GM21619 (cell line): ENCODE measurements at regions not wholly inside any gene's neighbourhood (a gene's known extent, or its start where the extent isn't known, plus 50 kb on each side); places are given as distances from the start of the nearest gene placed in this dataset.
"Not testable (repeated sequence)": the region's sequence is repeated elsewhere in the genome, so short reads cannot be mapped to it uniquely, and the experiment has no call there.

ENCODE experiments used
- ATAC-seq: cut with Tn5 transposase; IDR thresholded peaks from one replicate; pipeline ENCODE4 v1.9.1; 2021; ENCODE audit not compliant: unreplicated experiment

DNA sequence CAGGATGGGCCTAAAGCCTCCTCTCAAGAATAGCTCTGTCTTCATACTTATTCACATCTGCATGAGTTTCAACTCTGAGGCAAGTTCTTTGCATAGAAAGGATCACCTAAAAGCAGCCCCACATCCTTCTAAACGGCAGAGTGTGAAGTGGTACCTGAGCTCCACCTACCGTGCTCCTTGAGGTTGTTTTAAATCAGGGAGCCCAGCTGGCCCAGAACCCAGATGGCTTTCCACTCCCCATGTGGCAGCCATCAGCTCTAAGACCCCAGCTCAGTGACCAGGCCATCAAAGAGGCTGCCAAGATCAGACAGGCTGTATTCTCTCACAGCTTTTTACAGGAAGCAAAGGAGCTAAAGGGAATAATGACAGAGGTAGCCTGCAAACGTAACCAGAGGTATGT lies 299.3 kb downstream of the RASEF start:
- no peak for ATAC-seq

DNA sequence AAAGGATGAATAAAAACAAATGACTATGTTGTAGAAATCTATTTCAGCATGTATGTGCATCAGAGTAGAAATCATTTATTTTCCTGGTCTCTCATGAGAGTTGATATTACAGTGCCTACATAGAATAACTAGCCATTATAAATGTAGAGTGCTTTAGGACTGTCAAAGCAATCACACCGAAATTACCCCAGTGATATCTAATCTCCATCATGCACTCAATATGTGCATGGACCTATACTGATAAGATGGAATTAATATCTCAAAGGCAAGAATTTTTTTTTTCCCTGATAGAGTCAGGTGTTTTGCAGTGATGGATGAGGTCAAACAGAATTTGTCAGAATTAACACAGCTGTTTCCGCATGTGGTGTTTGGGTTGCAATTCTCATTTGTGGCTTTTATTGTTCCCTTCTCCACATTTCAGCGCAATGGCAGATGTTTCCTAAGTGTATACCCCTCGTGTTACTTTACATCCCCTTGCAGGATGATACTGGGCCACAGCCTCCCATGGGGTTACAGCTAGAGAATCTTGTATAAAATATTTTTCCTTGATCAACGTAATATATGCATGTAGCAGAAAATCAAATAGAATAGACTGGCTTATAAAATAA lies 298.8 kb downstream of the RASEF start:
- ATAC-seq = no peak

DNA sequence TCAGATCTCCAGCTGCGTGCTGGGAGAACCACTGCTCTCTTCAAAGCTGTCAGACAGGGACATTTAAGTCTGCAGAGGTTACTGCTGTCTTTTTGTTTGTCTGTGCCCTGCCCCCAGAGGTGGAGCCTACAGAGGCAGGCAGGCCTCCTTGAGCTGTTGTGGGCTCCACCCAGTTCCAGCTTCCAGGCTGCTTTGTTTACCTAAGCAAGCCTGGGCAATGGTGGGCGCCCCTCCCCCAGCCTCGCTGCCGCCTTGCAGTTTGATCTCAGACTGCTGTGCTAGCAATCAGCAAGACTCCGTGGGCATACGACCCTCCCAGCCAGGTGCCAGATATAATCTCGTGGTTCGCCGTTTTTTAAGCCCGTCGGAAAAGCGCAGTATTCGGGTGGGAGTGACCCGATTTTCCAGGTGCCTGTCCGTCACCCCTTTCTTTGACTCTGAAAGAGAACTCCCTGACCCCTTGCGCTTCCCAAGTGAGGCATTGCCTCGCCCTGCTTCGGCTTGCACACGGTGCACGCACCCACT lies 288.2 kb downstream of the RASEF start:
- not testable (repeated sequence) for ATAC-seq

DNA sequence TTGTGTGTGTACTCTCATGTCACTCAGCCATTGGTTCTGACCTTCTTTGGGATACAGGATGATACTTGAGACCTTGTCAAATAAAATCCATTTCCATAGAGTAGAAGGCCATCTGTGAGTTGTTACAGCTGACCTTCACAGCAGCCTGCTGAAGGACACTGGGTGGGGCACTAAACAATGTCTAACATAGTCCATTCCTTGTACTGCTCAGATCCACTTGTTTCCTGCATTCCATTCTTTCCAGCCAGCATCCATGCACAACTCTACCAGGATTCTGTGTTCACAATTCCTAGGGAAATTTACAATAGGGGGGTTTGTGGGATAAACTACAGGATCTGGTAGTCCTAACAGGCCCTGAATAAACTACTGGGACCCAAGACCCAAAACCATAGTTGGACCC lies 286.4 kb downstream of the RASEF start:
- no peak for ATAC-seq

DNA sequence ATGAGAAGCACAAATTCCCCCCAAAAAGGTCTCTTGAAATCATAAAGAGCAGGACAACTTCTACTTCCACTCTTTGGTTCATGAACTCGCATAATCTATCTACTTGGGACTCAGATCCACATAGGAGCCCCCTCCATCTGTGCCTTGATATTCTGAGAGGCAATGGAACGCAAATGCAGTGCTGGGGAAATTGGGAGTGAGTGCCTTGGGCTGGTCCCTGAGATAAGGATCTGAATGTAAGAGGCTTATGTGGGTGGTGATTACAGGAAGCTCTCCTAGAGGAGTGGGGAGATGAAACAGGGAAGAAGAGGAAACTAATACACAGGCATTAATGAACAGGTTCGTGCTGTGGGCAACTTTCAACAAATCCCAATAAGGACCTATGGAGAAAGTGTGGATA lies 285.6 kb downstream of the RASEF start:
- no peak for ATAC-seq

DNA sequence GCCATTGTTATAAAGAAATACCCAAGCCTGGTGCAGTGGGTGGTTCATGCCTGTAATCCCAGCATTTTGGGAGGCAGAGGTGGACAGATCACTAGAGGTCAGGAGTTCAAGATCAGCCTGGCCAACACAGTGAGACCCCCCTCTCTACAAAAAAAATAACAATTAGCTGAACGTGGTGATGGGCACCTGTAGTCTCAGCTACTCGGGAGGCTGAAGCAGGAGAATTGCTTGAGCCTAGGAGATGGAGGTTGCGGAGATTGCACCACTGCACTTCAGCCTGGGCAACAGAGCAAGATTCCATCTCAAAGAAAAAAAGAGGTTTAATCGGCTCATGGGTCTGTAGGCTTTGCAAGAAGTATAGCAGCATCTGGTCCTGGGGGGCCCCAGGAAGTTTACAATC lies 284.0 kb downstream of the RASEF start:
- ATAC-seq = not testable (repeated sequence)

DNA sequence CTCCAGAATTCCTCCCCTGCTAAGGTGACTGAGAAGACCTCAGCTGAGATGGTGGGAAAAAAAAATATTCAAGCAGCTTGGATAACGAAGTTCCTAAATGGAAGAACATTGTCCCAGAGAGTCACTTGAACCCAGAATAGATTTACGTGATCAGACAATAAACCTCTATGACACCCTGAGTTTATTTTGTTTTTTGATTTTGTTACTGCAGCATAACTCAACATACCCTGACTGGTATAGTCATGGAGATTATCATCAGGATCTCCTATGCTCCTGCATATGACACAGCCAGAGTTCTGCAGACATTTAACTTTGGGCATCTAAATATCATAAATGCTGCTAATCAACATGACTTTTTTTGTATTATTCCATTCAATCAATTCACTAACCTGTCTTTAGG lies 282.9 kb downstream of the RASEF start:
- no peak for ATAC-seq

DNA sequence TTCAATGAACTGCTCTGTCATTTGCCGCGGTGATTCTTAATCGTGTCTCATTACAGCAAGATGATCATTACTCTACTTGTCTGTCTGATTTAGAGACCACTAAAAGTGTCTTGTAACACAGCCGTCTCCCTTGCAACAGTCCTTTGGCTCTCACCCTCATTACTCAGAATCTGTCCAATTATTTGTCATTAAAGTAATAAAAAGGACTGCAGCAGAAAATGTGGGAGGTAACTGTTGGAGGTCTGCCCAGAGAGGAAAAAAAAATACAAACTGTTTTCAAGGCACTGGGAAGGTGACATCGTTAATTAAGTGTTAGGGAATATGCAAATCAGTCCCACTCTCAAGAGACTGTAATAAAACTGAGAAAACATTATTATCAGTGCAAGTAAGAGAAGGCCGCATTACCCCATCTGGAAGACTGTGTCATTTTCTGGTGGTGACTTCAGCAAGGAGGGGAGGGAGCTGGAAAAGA lies 281.0 kb downstream of the RASEF start:
- ATAC-seq = no peak

DNA sequence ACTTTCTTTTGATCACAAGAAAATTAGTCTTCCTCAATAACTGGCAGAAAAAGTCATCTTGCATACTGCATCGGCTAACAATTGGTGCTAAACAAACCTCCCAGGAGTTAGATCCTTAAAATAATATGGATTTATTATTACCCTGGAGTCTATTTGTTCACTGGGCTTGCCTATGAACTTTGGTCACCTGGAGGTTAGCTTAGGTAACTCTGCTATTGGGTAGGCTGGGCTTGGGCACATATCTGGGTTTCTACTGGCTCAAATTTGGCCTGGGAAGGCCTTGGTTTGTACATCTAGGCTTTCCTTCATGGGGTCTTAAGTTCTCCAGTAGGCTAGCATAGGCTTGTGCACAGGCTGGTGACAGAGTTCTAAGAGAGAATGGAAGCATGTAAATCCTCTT lies 279.9 kb downstream of the RASEF start:
- no peak for ATAC-seq

DNA sequence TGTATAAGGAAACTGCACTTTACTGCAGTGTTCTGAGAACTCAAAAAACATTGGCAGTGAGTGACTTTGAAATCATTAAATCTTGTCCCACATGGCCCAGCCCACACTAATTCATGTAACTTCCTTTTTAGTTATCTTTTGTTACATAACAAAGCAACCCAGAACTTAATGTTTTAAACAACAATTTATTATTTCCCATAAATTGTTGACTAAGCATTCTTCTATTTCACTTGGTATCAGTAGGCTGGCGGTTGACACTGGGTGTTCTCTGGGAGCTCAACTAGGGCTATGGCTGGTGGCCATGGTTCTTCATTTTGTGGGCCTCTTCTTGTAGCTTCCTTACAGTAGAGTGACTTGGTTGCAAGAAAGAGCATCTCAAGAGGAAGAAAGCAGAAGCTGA lies 278.4 kb downstream of the RASEF start:
- no peak for ATAC-seq

DNA sequence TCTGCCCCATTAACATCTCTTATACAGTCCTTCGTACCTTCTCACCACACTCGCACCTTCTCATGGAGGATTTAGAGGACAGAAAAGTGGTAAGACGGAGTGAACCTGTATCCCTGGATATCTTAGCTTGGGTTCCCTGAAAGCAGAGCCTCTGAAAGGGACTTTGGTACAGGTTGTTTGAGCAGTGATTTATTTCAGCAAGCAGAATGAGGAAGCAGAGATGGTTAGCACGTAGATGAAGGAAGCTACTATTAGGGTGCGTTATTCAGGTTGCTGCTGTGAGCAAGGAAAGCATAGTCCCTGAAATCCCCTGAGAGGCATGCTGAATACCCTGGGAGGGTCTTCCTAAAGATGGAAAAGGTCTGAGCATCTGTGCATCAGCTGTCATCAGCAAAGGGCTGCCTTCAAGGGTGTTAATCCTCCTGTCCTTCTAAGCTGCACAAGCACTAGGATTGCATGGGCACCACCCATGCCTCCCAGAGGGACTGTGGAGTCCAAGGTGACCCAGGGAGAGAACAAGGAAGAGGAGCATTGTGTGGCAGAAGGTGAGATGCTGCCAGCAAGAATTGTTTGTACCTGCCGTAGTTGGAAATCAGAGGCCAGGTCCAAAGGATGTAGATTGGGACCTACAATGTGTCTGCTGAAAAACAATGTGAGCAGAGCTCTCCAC lies 273.7 kb downstream of the RASEF start:
- ATAC-seq = no peak

DNA sequence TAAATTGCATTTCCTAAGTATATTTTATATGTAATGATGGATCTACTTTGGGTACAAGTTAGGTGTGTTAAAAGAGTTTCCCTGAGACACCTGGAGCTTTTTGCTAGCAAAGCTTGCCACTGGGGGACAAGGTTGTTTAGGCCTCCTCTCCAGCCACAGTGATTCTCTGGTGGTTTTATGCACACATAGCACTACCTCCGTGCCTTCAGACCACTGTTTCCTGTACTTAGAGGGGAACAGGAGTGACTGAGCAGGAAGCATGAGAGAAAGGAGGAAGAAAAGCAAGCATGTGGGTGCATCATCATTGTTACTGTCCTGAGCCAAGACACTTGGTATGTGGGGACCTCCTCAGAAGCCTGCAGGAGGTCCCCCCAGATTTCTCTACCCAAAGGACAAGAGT lies 272.1 kb downstream of the RASEF start:
- ATAC-seq = no peak

DNA sequence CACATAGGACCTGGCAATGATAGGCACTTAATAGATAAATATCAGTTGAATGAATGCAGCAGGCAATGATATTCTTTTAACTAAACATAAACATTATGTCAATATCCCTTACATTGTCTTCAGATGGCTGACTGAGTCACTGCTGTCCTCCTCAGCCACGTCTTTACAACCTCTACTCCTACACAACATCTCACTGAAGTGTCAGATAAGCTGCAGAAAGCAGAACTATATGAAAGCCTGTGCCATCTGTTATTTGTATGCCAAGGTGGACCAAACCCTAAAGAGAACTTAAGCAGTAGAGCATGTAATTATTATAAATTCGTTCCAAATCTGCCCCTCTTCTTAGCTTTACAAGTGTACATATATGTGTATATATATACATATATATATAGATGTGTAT lies 271.2 kb downstream of the RASEF start:
- no peak for ATAC-seq

DNA sequence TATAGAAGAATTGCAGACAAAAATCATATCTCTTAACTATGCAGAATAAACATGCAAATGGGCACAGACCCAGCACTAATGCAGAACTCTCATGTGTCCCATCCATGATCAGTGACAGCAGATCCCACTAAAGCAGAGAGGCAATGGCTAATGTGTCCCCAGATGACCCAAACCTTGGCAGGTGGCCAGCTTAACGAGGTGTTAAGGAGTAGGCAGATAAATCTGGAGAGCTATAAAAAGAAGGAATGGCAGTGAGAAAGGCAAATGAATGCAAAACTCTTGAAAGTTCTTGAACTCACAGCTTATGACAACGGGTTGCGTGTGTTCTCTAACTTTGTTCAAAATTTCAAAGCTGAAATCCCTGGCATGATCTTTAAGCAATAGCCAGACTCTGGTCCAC lies 265.4 kb downstream of the RASEF start:
- ATAC-seq = no peak

DNA sequence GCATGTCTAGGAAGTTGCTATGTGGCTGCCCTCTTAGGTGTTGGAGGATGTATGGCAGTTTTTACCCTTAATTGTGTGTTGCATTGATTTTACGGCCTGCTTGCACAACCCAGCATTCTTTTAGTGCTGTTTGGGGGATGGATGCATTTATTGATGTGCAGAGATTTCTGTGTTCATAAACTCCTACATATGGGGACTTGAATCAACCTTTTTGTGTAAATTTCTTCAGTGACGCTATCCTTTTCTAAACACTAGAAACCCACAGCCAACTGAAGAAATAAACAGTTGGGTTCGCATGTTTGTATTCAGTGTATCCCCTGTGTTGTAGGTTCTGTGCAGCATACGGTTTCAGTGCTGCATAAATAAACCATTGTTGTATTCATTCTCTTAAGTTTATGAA lies 263.7 kb downstream of the RASEF start:
- no peak for ATAC-seq

DNA sequence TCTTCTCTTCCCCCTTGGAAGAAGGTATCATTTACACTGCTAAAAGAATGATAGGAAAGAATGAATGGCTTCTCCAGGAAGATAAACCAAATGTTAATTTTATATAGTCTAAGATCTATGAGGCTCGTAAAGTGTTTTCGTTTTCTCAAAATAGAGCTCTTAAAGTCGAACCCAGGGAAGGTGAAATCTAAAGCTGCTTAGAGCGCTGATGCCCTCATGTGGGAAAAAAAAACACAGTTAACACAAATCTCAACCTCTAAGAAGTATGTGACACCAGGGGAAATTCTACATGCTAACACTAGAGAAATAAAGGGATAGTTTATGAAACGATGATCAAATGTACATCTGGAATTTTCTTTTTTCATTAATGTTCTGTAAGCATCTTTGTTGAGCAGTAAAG lies 257.9 kb downstream of the RASEF start:
- no peak for ATAC-seq

DNA sequence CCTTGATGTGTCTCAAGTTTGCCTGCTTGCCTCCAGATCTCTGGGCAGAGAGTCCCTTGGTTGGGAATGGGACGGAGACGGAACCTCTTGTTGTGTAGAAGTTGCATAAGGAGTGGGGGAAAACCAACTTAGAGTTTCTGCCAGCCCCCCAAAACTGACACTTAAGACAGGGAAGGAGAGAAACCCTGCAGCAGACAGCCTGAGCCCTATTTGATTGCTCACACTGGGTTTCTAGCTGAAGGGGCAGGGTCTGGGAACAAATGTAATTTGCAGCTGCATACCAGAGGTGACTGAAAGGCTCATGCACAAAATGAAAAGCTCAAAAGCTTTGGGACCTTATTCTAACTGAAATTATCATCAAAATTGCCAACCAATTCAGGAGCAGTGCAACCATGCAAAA lies 254.5 kb downstream of the RASEF start:
- ATAC-seq = no peak

DNA sequence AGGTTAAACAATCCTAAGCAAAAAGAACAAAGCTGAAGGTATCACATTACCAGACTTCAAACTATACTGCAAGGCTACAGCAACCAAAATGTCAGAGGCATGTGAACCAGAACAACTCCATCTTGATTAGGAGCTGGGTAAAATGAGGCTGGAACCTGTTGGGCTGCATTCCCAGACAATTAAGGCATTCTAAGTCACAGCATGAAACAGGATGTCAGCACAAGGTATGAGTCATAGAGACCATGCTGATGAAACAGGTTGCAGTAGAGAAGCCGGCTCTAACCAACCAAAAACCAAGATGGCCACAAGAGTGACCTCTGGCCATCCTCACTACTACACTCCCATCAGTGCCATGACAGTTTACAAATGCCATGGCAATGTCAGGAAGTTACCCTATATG lies 252.0 kb downstream of the RASEF start:
- no peak for ATAC-seq

DNA sequence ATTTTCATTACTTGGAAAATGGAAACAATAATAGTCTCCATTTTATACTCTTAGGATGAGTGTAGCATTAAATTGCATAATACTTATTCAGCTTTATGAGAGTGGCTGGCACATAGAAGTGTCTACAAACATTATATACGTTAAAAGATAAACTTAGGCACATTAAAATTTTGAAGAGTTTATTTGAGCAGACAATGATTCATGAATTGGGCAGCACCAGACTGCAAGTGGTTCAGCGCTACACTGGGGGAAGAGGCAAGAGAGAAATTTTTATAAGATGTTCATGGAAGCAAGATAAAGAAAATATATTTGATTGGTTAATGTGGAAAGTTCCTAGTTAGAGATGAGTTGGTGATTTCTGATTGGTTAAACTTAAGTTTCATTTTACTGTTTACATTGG lies 243.7 kb downstream of the RASEF start:
- no peak for ATAC-seq

DNA sequence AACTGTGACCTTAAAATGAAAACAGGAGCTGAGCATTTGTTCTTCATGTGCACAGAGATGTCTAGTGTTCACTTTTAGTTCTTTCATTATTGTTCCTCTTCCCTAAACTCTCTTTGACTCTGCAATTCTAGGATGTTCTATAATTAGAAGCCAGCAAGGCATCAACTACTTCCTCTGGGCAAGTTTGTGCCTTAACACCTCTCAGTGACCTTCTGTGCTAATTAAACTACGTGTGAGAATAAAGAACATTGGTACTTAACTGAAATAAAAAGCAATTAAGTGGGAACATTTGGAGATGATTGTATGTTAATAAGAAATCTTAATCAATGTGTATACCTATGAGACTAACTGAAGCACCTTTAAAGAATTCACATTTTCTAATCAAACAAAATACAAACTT lies 242.8 kb downstream of the RASEF start:
- no peak for ATAC-seq

DNA sequence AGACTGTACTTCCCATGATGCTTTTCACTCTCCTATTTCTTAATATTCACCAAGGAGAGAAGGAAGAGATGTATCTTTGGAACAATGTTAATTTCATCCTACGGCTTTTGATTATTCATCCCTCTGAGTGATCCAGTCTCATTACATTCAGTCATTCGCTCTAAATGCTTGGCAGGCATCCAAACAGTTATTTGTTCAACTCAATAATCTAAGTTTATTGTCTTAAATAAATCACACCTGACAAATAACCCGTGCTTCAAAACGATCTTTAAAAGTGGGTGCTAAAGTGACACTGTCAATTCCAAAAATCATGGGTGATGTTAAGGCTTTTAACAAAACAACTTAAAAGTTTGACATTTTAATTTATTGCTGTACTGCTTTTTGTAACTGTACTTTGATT lies 233.1 kb downstream of the RASEF start:
- no peak for ATAC-seq

DNA sequence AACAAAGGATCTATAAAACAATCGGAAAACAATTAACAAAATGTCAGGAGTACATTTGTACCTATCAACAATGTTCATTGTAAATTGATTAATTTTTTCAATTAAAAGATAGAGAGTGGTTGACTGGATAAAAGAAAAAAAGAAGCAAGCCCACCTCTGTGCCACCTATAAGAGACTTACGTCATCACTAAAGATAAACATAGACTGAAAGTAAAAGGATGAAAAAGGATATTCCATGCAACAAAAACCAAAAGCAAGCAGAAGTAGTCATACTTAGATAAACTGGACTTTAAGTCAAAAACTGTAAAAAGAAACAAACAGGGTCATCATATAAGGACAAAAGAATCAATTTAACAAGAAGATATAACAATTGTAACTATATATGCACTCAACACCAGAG lies 197.4 kb downstream of the RASEF start:
- ATAC-seq = no peak
